ENCODE measurements at regions not wholly inside any gene's neighbourhood (a gene's known extent, or its start where the extent isn't known, plus 50 kb on each side); places are given as distances from the start of the nearest gene placed in this dataset.

GRCh38 chr11:128193615-128194014, 393.7 kb downstream of the ETS1 start:
- DNase-seq (ENCODE audit: low spot score) = no peak

GRCh38 chr11:128190312-128190711, 397.0 kb downstream of the ETS1 start:
- no peak for DNase-seq (ENCODE audit: low spot score)

- DNase-seq (ENCODE audit: low spot score) = no peak
Observed at GRCh38 chr11:128189823-128190222, 397.5 kb downstream of the ETS1 start.

- no peak for DNase-seq (ENCODE audit: low spot score)
Observed at GRCh38 chr11:128188346-128189004, 398.9 kb downstream of the ETS1 start.

GRCh38 chr11:128187835-128188234, 399.5 kb downstream of the ETS1 start:
- no peak for DNase-seq (ENCODE audit: low spot score)

GRCh38 chr11:128187377-128187776, 400.0 kb downstream of the ETS1 start:
- DNase-seq (ENCODE audit: low spot score) = no peak

GRCh38 chr11:128184981-128185380, 402.4 kb downstream of the ETS1 start:
- DNase-seq (ENCODE audit: low spot score) = no peak

- DNase-seq (ENCODE audit: low spot score) = no peak
Observed at GRCh38 chr11:128182844-128183243, 404.5 kb downstream of the ETS1 start.

- no peak for DNase-seq (ENCODE audit: low spot score)
Observed at GRCh38 chr11:128181984-128182383, 405.4 kb downstream of the ETS1 start.

- DNase-seq (ENCODE audit: low spot score) = no peak
Observed at GRCh38 chr11:128181088-128181480, 406.3 kb downstream of the ETS1 start.

GRCh38 chr11:128180441-128181087, 406.8 kb downstream of the ETS1 start:
- peak; percentile 51 for DNase-seq (ENCODE audit: low spot score)

- DNase-seq (ENCODE audit: low spot score) = no peak
Observed at GRCh38 chr11:128179512-128179911, 407.8 kb downstream of the ETS1 start.

GRCh38 chr11:128179039-128179438, 408.3 kb downstream of the ETS1 start:
- DNase-seq (ENCODE audit: low spot score) = no peak

- DNase-seq (ENCODE audit: low spot score) = no peak
Observed at GRCh38 chr11:128174465-128175291, 412.7 kb downstream of the ETS1 start.

- peak; percentile 63 for DNase-seq (ENCODE audit: low spot score)
Observed at GRCh38 chr11:128172046-128172878, 415.1 kb downstream of the ETS1 start.

GRCh38 chr11:128171506-128171905, 415.9 kb downstream of the ETS1 start:
- DNase-seq (ENCODE audit: low spot score) = no peak

- no peak for DNase-seq (ENCODE audit: low spot score)
Observed at GRCh38 chr11:128165572-128165971, 421.8 kb downstream of the ETS1 start.

GRCh38 chr11:128164080-128164741, 423.1 kb downstream of the ETS1 start:
- DNase-seq (ENCODE audit: low spot score) = no peak

GRCh38 chr11:128161994-128162393, 425.4 kb downstream of the ETS1 start:
- no peak for DNase-seq (ENCODE audit: low spot score)

- no peak for DNase-seq (ENCODE audit: low spot score)
Observed at GRCh38 chr11:128161436-128161835, 425.9 kb downstream of the ETS1 start.

- no peak for DNase-seq (ENCODE audit: low spot score)
Observed at GRCh38 chr11:128158860-128159259, 428.5 kb downstream of the ETS1 start.

Measured in RKO (cell line).